NB4 (cell line): ENCODE measurements at regions not wholly inside any gene's neighbourhood (a gene's known extent, or its start where the extent isn't known, plus 50 kb on each side); places are given as distances from the start of the nearest gene placed in this dataset.

ENCODE experiments used
- DNase-seq: peaks from one replicate; pipeline ENCODE4 v3.0.0; 2010; ENCODE audit warnings: low read depth
- H3K4me3 ChIP-seq: one replicate; pipeline ENCODE4 v1.5.1; 2011; ENCODE audit warnings: mild to moderate bottlenecking, low read depth, low read length, moderate library complexity
- CTCF ChIP-seq: IDR thresholded peaks from one replicate; pipeline ENCODE4 v1.5.1; 2012; ENCODE audit warnings: low read depth, low read length
- MAX ChIP-seq: IDR thresholded peaks from 2 replicates; pipeline ENCODE4 v1.6.1; 2011; ENCODE audit warnings: low read depth, low read length
- MYC ChIP-seq: IDR thresholded peaks from 2 replicates; pipeline ENCODE4 v1.6.1; 2011; ENCODE audit warnings: low read depth, low read length
- POLR2A ChIP-seq: IDR thresholded peaks from 2 replicates; pipeline ENCODE4 v1.6.1; 2011; ENCODE audit warnings: mild to moderate bottlenecking; ENCODE audit not compliant: insufficient read length; ENCODE audit errors: extremely low read depth

GRCh38 chr9:81741103-81741502 is 51.8 kb upstream of the TLE1 start:
- H3K4me3 ChIP-seq, result no peak overlapping the region
- TF ChIP-seq POLR2A (no peak), CTCF (no peak), MYC (no peak), MAX (no peak)
- DNase-seq, result no peak

GRCh38 chr9:81748091-81748490 is 58.7 kb upstream of the TLE1 start:
- DNase-seq, result no peak
- H3K4me3 ChIP-seq, result no peak overlapping the region
- TF ChIP-seq CTCF (no peak), MAX (no peak), POLR2A (no peak), MYC (no peak)

- no peak for DNase-seq
- H3K4me3 ChIP-seq, result no peak overlapping the region
- TF ChIP-seq POLR2A (no peak), MAX (no peak), CTCF (no peak), MYC (no peak)
Observed at GRCh38 chr9:81753436-81753835, 64.1 kb upstream of the TLE1 start.

- H3K4me3 ChIP-seq, result no peak overlapping the region
Observed at GRCh38 chr9:81754245-81754644, 64.9 kb upstream of the TLE1 start.

GRCh38 chr9:81755721-81756120 is 66.4 kb upstream of the TLE1 start:
- H3K4me3 ChIP-seq, result no peak overlapping the region
- TF ChIP-seq CTCF (no peak), MYC (no peak), MAX (no peak), POLR2A (no peak)
- DNase-seq, result no peak

More at GRCh38 chr9:81754245-81754644, 64.9 kb upstream of the TLE1 start:
- DNase-seq, result no peak
- no peak for TF ChIP-seq CTCF
- TF ChIP-seq POLR2A, result no peak
- no peak for TF ChIP-seq MAX
- TF ChIP-seq MYC, result no peak

- DNase-seq, result no peak
- TF ChIP-seq POLR2A (no peak), CTCF (no peak), MYC (no peak)
- no peak overlapping the region for H3K4me3 ChIP-seq
Observed at GRCh38 chr9:81756561-81756960, 67.2 kb upstream of the TLE1 start.
